GM23248 (cell line): ENCODE measurements at regions not wholly inside any gene's neighbourhood (a gene's known extent, or its start where the extent isn't known, plus 50 kb on each side); places are given as distances from the start of the nearest gene placed in this dataset.

Source experiments
- EZH2 ChIP-seq: fragments of 200-600 bp; sonication (generic); IDR thresholded peaks from 2 replicates; pipeline ENCODE4 v1.6.1; 2018; ENCODE audit warnings: antibody characterized with exemption, mild to moderate bottlenecking; ENCODE audit not compliant: insufficient read depth, poor library complexity, severe bottlenecking
- EZH2phosphoT487 ChIP-seq: fragments of 200-600 bp; sonication (generic); IDR thresholded peaks from 2 replicates; pipeline ENCODE4 v1.6.1; 2018; ENCODE audit warnings: antibody characterized with exemption, moderate library complexity, mild to moderate bottlenecking, low read depth; ENCODE audit not compliant: insufficient read depth

- no peak for TF ChIP-seq EZH2
- no peak for TF ChIP-seq EZH2phosphoT487
Measured at GRCh38 chr13:59230484-59231264, 933.1 kb downstream of the DIAPH3 start.
